ENCODE measurements at regions not wholly inside any gene's neighbourhood (a gene's known extent, or its start where the extent isn't known, plus 50 kb on each side); places are given as distances from the start of the nearest gene placed in this dataset.
"Not testable (repeated sequence)": the region's sequence is repeated elsewhere in the genome, so short reads cannot be mapped to it uniquely, and the experiment has no call there.

GRCh38 chr13:71244161-71244560, 622.8 kb downstream of the DACH1 start:
- no peak for DNase-seq (ENCODE audit: low read depth)
- in situ Hi-C loops (cut with HindIII; ENCODE audit: low pct_unique_long_range_greater_than_20kb, low sequenced_read_pairs), result no loop called here

- in situ Hi-C loops (cut with HindIII; ENCODE audit: low pct_unique_long_range_greater_than_20kb, low sequenced_read_pairs), result no loop called here
- DNase-seq (ENCODE audit: low read depth), result no peak
Measured at GRCh38 chr13:71242201-71242600, 624.8 kb downstream of the DACH1 start.

- in situ Hi-C loops (cut with HindIII; ENCODE audit: low pct_unique_long_range_greater_than_20kb, low sequenced_read_pairs), result no loop called here
- DNase-seq (ENCODE audit: low read depth), result no peak
Measured at GRCh38 chr13:71240911-71241310, 626.1 kb downstream of the DACH1 start.

GRCh38 chr13:71237332-71237731, 629.7 kb downstream of the DACH1 start:
- no peak for DNase-seq (ENCODE audit: low read depth)
- in situ Hi-C loops (cut with HindIII; ENCODE audit: low pct_unique_long_range_greater_than_20kb, low sequenced_read_pairs), result no loop called here

GRCh38 chr13:71219698-71220415, 647.1 kb downstream of the DACH1 start:
- in situ Hi-C loops (cut with HindIII; ENCODE audit: low pct_unique_long_range_greater_than_20kb, low sequenced_read_pairs), result no loop called here
- no peak for DNase-seq (ENCODE audit: low read depth)

DNA sequence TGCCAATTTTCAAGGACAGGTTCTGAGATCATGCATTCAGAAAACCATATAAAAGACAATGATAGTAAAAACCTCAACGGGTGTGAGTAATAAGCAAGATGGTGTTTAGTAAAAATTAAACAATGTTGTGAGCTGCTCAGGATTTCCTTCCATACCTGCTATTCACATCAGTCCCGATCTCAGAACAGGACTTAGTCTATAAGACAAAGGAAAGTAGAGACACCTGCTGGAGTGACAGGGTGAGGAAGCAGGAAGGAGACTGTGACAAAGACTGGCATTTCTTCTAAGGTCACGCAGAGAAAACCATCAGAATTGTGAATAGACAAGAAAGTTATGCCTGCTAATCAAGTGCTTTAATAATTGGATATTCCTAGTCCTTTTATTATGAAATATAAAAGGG, 648.0 kb downstream of the DACH1 start:
- no peak for DNase-seq (ENCODE audit: low read depth)
- in situ Hi-C loops (cut with HindIII; ENCODE audit: low pct_unique_long_range_greater_than_20kb, low sequenced_read_pairs), result no loop called here

- in situ Hi-C loops (cut with HindIII; ENCODE audit: low pct_unique_long_range_greater_than_20kb, low sequenced_read_pairs), result no loop called here
- no peak for DNase-seq (ENCODE audit: low read depth)
Measured at GRCh38 chr13:71217827-71218226, 649.2 kb downstream of the DACH1 start.

DNA sequence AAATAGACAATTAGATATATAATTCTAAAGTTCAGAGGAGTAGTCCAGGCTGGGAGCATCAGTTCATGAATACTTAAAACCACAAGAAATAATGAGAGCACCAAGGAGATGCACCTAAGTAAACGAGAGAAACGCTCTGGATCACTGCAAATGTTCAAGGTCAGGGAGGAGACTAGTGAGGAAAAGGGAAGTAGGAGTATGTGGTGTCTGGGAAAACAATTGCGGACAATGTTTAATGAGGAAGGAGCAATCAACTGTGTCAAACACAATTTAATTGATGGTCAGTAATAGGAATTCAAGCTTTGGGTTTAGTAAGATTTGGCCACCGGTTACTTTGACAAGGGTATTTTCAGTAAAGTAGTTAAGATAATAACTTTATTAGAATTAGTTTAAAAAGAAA, 652.2 kb downstream of the DACH1 start:
- DNase-seq (ENCODE audit: low read depth), result no peak
- in situ Hi-C loops (cut with HindIII; ENCODE audit: low pct_unique_long_range_greater_than_20kb, low sequenced_read_pairs), result no loop called here

GRCh38 chr13:71214357-71214756, 652.6 kb downstream of the DACH1 start:
- DNase-seq (ENCODE audit: low read depth), result no peak
- in situ Hi-C loops (cut with HindIII; ENCODE audit: low pct_unique_long_range_greater_than_20kb, low sequenced_read_pairs), result no loop called here

DNA sequence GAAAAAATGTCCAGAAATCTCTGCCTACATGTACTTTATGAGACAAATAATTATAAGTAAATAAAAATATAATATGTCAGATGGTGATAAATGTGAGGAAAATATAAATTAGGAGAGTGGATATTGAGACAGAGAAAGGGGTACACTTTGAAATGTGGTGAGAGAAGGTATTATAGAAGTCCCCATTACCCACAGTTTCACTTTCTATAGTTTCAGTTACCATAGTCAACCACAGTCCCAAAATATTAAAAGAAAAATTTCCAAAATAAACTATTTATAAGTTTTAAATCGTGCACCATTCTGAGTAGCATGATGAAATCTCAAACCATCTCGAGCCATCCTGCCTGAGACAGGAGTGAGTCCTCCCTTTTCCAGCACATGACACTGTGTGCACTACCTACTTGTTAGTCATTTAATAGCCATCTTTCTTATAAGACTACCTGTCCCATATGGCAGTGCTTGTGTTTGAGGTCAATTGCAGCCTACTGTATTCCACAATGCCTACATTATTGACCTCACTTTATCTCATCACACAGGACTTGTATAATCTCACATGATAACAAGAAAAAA, 653.7 kb downstream of the DACH1 start:
- no peak for DNase-seq (ENCODE audit: low read depth)
- in situ Hi-C loops (cut with HindIII; ENCODE audit: low pct_unique_long_range_greater_than_20kb, low sequenced_read_pairs), result no loop called here

- in situ Hi-C loops (cut with HindIII; ENCODE audit: low pct_unique_long_range_greater_than_20kb, low sequenced_read_pairs), result no loop called here
- DNase-seq (ENCODE audit: low read depth), result no peak
Measured at GRCh38 chr13:71210861-71211260, 656.1 kb downstream of the DACH1 start.

GRCh38 chr13:71209217-71209616, 657.8 kb downstream of the DACH1 start:
- DNase-seq (ENCODE audit: low read depth), result no peak
- in situ Hi-C loops (cut with HindIII; ENCODE audit: low pct_unique_long_range_greater_than_20kb, low sequenced_read_pairs), result no loop called here

- in situ Hi-C loops (cut with HindIII; ENCODE audit: low pct_unique_long_range_greater_than_20kb, low sequenced_read_pairs); DNase-seq (ENCODE audit: low read depth): not testable (repeated sequence)
Measured at GRCh38 chr13:71184583-71184982, 682.4 kb downstream of the DACH1 start.

DNA sequence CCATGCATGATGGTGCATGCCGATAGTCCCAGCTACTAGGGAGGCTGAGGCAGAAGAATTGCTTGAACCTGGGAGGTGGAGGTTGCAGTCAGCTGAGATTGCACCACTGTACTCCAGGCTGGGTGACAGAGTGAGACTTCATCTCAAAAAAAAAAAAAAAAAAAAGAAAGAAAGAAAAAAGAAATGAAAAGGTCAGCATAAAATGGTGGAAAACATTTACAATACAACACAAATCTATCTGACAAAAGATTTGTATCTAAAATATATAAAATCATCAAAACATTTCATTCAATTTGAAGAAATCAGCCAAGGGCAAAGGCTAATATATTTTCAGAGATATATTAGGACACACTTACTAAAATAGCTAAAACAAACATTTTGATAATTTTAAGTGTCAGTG, 683.7 kb downstream of the DACH1 start:
- in situ Hi-C loops (cut with HindIII; ENCODE audit: low pct_unique_long_range_greater_than_20kb, low sequenced_read_pairs); DNase-seq (ENCODE audit: low read depth): not testable (repeated sequence)

DNA sequence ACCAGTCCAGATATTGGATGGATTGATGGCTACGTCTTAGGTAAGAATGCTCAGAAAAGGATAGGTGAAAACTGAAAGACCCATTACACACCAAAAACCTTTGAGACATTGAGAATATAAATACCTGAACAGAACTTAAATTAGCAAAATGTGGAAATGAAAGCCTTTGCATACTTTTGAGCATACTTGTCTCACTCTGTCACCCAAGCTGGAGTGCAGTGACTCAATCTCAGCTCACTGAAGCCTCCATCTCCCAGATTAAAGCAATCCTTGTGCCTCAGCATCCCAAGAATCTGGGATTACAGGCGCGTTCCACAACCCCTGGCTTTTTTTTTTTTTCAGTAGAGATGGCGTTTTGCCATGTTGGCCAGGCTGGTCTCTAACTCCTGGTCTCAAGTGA, 695.3 kb downstream of the DACH1 start:
- no peak for DNase-seq (ENCODE audit: low read depth)
- in situ Hi-C loops (cut with HindIII; ENCODE audit: low pct_unique_long_range_greater_than_20kb, low sequenced_read_pairs), result no loop called here

- in situ Hi-C loops (cut with HindIII; ENCODE audit: low pct_unique_long_range_greater_than_20kb, low sequenced_read_pairs), result no loop called here
- no peak for DNase-seq (ENCODE audit: low read depth)
Measured at GRCh38 chr13:71169180-71169579, 697.8 kb downstream of the DACH1 start.

DNA sequence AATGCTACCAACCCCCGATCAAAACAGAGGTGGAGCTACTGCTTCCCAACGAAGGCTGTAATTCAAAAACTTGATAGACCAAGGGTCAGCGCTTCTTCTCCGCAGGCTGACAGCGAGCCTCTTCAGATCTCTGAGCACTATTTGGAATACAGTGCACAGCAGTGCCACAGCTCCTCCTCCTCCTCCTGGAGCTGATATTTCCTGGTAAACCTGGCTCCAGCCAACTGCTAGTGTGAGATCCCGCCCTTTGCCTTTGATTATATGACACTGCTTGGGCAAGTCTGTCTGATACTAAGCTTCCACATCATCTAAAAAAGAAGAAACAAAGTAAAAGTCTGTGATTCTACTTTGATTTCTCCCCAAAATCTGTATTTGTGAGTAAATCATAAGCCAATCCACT, 710.5 kb downstream of the DACH1 start:
- DNase-seq (ENCODE audit: low read depth), result no peak
- in situ Hi-C loops (cut with HindIII; ENCODE audit: low pct_unique_long_range_greater_than_20kb, low sequenced_read_pairs), result no loop called here

DNA sequence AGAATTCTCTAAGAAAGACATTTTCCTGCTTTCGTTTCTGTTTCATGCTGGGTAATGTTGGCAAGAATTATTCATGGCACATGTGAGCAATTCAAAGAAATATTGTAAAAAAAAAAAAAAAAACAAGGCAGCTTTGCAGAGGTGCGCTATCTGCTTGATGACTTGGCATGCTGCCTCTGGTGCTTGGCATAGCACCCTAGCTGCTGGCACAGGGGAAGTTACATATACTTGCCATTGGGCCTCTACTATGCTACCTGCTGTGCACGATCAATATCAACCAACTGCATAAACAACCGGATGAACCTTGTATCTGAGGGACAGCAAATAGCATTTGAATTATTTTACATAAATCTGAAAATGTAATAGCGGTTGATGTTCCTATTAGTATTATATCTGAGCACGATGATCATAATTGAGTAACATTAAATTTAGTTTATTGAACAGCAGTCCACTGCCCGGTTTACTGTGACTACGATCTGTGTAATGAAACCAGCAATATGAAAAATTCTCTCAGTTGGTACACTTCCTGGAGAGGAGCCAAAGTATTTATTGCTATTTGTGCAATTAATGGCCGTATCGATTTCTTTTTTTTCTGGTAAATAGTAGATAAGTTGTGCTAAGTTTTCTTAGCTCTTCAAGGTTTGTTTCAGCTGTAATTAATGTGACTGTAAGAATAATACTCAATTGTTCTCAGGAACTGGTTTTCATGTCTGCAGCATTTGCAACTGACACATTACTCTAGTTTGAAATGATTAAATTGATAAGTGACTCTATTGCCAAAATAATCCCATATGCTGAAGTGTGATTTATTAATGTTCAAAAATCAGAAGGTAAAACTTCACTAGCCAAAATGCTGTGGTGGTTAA, 717.3 kb downstream of the DACH1 start:
- in situ Hi-C loops (cut with HindIII; ENCODE audit: low pct_unique_long_range_greater_than_20kb, low sequenced_read_pairs), result no loop called here
- no peak for DNase-seq (ENCODE audit: low read depth)

- DNase-seq (ENCODE audit: low read depth), result no peak
- in situ Hi-C loops (cut with HindIII; ENCODE audit: low pct_unique_long_range_greater_than_20kb, low sequenced_read_pairs), result no loop called here
Measured at GRCh38 chr13:71149046-71149445, 718.0 kb downstream of the DACH1 start.

Data from Caki2 (cell line).